ACHN (cell line): ENCODE measurements at regions not wholly inside any gene's neighbourhood (a gene's known extent, or its start where the extent isn't known, plus 50 kb on each side); places are given as distances from the start of the nearest gene placed in this dataset.
"Not testable (repeated sequence)": the region's sequence is repeated elsewhere in the genome, so short reads cannot be mapped to it uniquely, and the experiment has no call there.

Experiments used
- DNase-seq: peaks from one replicate; pipeline ENCODE4 v3.0.0-alpha.2; 2015
- in situ Hi-C: cut with HindIII; loops from 2 replicates; pipeline ENCODE4 v1.10.0; 2017; ENCODE audit warnings: low sequenced_read_pairs, low pct_ligation_motif_present, low pct_unique_long_range_greater_than_20kb

DNA sequence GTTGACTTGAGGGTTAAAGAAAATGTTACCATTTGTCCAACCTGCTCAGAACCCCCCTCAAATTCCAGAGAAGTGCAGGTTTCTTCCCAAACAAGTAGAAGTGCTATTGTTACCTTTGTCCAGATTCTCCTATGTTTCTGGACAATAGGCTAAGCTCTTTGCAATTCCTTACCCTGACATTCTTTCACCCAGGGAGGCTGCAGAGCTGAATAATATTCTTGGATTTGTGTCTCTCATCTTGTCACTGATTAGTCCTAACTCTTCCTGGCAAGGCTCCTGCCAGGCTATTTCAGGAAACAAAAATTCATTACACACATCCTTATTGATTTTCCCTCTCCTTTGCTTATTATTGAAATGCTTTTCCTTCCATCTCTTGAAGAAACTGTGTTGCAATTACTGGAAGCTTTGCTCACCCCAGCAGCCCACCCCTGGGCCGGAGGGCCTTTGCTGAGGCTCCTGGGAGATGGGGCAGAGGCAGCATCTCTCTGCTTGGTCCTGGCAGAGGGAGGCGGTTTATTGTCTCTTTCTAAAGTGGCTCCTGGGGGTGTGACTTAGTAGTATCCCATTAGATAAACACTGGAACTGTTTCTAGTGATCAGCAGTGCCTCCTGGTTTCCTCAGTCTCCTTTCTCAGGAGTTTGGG, 207.5 kb upstream of the PELI2 start:
- in situ Hi-C loops: no loop called here
- DNase-seq: no peak

DNA sequence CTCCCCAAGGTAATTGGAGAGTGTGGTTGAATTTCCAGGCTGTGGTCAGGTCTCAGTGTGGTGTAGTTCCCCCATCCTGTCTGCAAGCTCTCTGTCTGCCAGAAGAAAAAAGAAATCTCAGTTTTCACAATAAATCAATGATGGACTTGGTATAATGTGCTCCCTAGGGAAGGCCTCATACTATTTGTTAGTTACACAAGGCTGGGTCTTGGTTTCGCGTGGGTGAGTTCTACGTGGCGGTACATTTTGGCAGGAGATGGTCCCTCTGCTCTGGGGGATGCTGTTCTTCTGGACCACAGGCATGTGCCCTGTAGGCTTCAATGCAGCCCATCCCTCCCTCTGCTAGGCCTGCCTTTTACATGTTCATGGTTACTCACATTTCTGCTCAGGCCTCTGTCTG, 206.4 kb upstream of the PELI2 start:
- in situ Hi-C loops: no loop called here
- no peak for DNase-seq

DNA sequence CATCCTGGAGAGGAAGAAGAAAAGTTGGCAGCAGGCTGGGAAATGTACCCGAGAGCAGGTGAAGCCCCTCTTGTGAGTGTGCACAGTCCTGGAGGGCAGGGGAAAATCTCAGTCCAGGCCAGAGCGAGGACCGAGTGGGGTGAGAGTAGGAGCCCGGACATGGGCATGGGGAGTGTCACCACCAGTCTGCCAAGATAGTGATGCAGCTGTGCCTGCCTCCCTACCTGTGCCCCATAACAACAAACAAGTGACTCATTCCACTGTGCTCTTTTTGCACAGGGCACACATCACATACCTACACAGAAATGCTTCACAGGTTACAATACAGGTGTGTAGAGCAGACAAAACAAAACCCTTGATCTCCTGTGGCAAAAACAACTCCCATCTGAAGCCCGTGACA, 205.9 kb upstream of the PELI2 start:
- in situ Hi-C loops: no loop called here
- DNase-seq: no peak

DNA sequence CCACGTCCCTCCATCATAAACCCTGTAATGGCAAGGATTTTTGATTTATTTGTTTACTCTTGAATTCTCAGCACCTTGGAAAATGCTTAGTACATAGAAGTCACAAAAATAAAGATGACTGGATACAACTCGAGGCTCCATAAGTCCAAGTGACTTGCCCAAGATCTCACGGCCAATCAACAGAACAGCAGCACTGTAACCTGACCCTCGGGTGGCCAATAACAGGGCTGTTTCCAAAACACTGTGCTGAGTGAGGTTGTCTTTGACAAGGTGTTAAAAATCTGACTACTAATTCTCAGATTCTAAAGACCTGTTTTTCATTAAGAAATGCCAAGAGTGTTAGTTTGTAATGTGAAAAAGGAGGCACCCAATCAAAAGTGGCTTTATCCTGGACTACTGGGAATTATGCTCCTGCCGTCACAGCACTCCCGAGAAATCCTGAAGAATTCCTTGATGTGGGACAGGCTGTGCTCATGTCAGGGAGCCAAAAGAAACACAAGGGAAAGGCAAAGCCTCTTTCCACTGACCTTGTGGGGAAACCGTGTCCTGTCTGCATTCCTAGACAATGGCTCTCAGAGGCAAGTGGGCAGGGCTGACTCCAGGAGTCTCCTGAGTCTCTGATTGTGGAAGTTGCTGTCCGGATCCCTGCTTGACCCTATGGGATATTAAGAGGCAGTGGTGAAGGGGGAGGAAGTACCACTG, 204.7 kb upstream of the PELI2 start:
- in situ Hi-C loops: no loop called here
- no peak for DNase-seq

DNA sequence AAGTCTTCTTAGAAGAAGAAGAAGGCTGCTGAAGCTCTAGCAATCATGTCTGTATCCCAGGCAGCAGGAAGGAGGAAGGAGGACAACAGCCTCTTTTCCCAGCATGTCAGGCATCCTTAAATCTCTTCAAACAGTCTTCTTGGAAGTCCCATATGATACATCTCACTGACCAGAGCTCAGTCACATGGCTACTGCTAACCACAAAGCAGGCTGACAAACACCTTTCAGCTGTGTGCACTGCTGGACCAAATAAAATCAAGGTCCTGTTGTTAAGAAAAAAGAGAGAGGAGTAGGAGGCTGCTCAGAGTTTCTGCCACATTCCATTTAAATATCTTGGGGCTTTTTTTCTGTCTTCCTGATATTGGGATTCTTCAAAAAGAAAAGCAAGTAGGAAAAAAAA, 203.4 kb upstream of the PELI2 start:
- in situ Hi-C loops: no loop called here

DNA sequence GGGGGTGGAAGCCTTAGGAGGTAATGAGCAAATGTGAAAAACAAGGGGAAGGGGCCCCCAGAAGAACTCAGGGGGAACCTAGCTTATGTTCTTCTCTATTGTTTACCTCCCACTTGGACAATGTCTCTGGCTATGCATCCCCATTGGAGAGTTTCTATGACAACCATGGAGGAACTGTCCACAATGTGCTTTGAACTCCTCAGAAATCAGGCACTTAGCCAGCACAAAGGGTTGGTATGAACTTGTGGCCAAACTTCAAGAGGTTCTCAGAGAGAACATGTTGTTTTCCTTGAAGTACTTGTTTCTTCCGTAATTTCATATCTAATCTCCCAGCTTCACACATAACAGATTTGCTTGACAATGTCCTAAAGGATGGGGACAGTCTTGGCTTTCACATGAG, 202.8 kb upstream of the PELI2 start:
- DNase-seq: no peak
- in situ Hi-C loops: no loop called here

More for the DNA sequence above, 203.4 kb upstream of the PELI2 start:
- DNase-seq: no peak

DNA sequence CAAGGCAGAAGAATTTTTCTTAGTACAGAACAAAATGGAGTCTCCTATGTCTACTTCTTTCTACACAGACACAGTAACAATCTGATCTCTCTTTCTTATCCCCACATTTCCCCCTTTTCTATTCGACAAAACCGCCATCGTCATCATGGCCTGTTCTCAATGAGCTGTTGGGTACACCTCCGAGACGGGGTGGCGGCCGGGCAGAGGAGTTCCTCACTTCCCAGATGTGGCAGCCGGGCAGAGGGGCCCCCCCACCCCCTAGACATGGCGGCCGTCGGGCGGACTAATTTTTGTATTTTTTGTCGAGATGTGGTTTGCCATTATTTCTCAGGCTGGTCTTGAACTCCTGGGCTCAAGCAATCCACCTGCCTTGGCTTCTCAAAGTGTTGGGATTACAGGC, 198.4 kb upstream of the PELI2 start:
- DNase-seq, in situ Hi-C loops: not testable (repeated sequence)

DNA sequence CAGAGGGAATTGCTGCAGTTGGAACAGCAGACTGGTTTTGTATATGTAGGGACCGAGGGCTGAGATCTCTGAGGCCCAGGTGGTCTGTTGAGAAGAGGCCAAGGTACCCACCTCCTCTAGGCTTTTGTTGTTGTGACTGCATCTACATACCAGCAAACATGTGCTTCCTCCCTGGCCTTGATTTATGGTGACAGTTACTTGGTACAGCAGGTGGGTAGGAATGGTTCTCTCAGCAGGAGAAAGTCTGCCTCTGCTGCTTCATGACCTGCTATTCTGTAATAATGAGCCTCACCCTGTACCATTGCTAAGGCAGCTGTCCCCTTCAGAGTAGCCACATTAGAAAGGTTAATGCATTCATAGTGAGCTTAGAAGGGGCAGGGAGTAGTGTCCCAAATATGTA, 196.7 kb upstream of the PELI2 start:
- DNase-seq: no peak
- in situ Hi-C loops: no loop called here

DNA sequence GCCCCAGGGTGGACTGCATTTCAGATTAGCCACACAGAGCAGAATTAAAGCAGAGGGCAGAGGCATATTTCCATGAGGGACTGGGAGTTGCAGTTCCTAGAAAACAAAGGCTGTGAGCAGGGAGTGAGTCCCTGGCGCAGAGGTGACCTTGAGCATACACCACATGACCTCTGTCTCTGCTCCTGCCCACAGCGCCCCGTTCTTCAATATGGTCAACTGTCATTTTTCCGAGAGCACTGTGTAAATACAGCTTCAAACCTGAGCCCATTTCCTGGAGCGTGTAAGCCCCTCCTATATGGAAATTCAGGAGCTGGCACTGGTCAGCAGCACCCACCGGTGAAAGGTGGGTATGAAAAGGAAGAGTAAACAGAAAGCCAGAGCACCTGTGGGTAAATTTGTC, 192.2 kb upstream of the PELI2 start:
- in situ Hi-C loops: no loop called here
- DNase-seq: no peak

DNA sequence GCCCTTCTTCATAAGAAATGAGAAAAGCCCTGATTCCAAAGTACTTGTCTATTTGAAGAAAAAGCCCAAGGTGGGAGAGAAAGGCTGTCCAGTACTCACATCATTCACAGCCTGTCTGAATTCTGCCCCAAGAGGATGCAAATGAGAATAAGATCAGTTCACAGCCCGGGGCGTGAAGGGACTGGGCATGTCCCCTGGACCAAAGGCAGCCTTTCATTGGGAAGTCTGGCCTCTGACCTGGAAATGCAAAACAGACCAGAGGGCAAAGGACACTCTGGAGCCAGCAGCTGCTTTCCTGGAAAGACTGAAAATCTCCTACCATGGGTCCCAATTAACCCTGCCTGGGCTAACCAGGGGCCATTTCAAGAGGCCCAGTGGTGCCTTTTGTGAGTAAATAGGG, 191.2 kb upstream of the PELI2 start:
- in situ Hi-C loops: no loop called here

DNA sequence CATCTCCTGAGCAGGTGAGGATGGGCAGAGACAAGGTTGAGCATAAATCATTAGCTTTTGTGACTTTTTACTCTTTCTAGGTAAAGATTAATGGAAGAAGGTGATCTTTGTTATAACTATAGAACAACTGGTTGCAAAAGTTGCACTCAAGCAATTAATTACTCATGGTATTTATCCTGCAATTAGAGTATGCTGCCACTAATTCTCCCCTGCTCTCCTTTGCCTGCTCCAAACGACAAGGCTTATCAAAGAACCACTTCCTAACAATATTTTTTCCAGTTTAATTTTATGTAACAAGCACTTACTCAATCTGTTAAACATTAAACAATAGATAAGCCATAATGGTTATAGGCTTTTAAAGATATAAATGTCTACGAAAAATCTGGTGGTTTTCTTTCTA, 189.9 kb upstream of the PELI2 start:
- DNase-seq: no peak
- in situ Hi-C loops: no loop called here

More for the DNA sequence above, 191.2 kb upstream of the PELI2 start:
- no peak for DNase-seq

DNA sequence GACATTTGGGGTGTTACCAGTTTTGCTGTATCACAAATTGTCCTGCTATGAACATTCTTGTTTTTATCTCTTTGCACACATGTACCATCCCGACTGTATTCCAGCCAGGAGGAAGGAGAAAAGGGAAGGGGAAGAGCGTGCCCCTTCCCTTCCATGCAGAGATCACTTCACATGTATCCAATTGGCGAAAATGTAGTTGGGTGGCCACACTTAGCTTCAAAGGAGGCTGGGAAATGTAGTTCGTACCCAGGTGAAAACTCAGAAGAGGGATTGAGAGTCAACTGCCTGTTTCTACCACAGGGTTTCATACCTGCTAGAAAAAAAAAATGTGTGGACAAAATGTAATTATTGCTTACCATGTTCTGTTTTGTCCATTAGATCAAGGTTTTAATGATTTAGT, 189.1 kb upstream of the PELI2 start:
- no peak for DNase-seq
- in situ Hi-C loops: no loop called here

DNA sequence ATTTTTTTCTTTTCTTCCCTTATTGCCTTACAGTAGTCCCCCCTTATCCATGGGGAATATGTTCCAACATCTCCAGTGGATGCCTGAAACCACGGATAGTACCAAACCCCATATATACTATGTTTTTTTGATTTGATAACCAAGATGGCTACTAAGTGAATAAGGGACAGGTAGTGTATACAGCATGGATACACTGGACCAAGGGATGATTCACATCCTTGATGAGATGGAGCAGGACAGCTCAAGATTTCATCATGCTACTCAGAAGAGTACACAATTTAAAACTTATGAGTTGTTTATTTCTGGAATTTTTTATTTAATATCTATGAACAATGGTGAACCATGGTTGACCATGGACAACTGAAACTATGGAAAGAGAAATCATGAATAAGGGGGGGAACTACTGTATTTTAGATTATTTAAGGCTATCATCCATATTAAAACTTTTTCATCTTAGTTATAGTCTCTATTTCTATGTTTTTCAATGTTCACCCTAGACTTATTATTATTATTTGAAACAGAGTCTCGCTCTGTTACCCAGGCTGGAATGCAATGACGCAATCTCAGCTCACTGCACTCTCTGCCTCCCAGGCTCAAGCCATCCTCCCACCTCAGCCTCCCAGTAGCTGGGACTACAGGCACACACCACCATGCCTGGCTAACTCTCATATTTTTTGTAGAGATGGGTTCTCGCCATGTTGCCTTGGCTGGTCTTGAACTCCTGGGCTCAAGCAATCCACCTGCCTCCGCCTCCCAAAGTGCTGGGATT, 188.0 kb upstream of the PELI2 start:
- DNase-seq: no peak
- in situ Hi-C loops: no loop called here

DNA sequence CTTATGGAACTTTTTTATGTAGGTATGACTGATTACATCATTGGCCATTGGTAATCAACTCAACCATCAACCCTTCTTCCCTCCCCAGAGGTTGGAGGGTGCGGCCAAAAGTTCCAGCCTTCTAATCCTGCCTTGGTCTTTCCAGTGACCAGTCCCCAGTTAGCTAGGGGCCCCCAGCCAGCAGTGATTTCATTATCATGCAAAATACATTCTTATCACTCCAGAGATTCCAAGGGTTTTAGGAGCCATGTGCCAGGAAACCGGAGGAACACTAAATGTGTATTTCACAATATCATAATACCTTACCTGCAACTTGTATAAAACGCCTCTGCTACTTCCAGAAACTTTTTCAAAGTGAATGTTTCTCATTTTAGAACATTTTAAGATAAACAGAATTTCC, 181.5 kb upstream of the PELI2 start:
- DNase-seq: no peak
- in situ Hi-C loops: no loop called here

DNA sequence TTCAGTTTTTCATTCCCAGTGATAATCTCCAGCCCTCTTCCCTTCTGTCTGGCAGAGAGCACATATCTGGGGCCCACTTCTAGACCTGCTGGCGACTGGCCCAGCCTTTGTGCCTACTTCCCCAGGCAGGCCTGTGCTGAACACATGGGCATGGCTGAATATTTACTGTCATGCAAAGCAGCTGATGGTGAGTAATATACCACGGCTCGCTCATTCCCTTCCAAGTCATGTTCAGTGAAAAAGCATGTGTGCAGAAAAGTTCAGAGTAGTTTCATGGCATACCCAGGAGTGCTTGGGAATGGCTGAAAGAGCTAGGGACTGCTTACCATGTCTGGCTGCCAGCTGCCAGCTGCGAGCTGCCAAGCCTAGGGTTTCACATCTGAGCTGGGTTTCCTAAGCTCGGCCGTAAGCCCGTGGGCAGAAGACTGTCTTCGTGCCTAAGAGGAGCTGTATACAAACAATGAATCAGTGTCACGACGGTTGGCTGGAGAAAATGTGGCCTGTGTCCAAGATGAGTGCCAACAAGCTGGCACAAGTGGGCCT, 179.9 kb upstream of the PELI2 start:
- in situ Hi-C loops: no loop called here
- DNase-seq: no peak

DNA sequence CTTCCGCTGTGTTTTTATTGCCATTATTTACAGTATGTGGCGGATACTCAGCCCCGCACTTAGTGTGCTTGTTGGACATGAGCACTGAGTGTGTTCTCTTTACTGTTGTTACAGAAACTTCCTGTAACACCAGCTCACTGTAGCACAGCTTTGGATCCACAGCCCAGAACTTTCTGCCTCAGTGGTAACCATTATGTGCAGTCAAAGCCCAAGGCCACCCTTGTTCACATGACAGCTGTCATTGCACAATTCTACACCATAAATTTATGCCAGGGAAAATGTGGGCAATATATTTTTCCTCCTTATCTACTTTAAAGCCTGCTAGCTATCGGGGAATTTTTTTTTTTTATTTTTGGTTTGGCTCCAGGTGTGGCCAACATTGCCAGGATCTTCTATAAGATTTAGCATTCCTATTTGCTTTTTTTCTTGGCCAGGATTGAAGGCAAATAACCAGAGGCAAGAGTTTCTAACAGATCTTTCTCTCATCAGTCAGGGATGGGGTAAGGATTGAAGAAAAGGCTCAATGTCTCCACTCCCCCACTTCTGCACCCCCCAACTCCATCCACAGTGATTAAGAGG, 176.0 kb upstream of the PELI2 start:
- no peak for DNase-seq
- in situ Hi-C loops: no loop called here

DNA sequence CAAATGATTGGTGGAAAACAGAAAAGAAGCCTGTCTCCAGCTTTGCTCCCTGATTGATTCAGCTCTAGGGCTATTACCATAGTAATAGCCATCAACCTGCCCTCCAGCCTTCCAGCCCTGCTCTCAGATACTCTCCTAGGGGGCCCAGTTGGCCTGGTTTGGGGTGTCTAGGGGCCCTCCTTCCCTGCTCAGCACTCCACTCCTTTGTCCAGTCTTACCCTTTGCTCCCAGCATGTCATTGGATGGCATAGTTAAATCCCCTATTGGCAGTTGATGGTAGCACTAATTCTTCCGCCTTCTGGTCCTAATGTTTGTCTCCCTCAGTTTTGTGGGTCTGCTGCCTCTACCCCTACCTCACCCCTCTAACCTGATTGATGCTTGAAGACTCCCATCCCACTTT, 175.4 kb upstream of the PELI2 start:
- no peak for DNase-seq
- in situ Hi-C loops: no loop called here

DNA sequence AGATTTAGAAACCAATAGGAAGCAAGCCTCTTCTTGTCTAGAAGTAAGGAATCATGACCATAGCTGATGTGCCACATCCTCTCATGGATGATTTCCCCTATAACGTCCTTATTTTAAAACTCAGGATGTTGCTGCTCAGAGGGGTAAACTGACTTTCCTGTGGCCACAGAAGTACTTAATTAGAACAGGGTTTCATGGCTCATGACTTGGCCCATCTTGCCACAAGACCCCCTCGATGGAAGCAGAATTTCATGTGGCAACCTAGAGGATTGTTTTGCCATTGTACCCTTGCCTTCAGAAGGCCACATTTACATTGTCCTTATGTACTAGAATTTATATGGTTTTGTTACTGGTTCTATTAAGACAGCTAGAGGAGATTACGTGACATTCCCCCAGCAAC, 173.5 kb upstream of the PELI2 start:
- in situ Hi-C loops: no loop called here
- no peak for DNase-seq

DNA sequence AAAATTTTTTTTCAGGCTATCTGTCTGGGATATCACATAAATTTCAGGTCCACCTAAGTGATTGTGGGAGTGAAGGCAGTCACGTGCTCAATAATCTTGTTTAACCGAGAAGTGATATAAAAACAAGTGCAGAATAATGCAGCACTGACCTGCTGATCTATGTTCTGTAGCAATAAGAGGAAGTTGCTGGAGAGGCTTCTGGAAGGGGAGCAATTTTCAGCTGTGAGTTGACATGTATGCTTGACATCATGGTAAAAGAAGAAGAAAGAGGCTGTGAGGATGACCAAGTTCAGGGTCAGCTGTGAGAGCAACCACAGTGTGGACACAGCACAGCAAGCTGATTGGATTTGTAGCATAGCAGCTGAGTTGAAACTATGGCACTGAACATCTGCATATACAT, 172.0 kb upstream of the PELI2 start:
- DNase-seq: no peak
- in situ Hi-C loops: no loop called here
